NB4 (cell line): ENCODE measurements at regions not wholly inside any gene's neighbourhood (a gene's known extent, or its start where the extent isn't known, plus 50 kb on each side); places are given as distances from the start of the nearest gene placed in this dataset.

Source experiments
- CTCF ChIP-seq: IDR thresholded peaks from one replicate; pipeline ENCODE4 v1.5.1; 2012; ENCODE audit warnings: low read depth, low read length
- MAX ChIP-seq: IDR thresholded peaks from 2 replicates; pipeline ENCODE4 v1.6.1; 2011; ENCODE audit warnings: low read depth, low read length
- MYC ChIP-seq: IDR thresholded peaks from 2 replicates; pipeline ENCODE4 v1.6.1; 2011; ENCODE audit warnings: low read depth, low read length
- POLR2A ChIP-seq: IDR thresholded peaks from 2 replicates; pipeline ENCODE4 v1.6.1; 2011; ENCODE audit warnings: mild to moderate bottlenecking; ENCODE audit not compliant: insufficient read length; ENCODE audit errors: extremely low read depth

GRCh38 chr15:49793943-49794342 lies 173.1 kb downstream of the DTWD1 start:
- TF ChIP-seq POLR2A: no peak
- no peak for TF ChIP-seq CTCF
- TF ChIP-seq MYC: no peak
- TF ChIP-seq MAX: no peak
